GM21423 (cell line): ENCODE measurements at regions not wholly inside any gene's neighbourhood (a gene's known extent, or its start where the extent isn't known, plus 50 kb on each side); places are given as distances from the start of the nearest gene placed in this dataset.

Source experiments
- ATAC-seq: cut with Tn5 transposase; IDR thresholded peaks from one replicate; pipeline ENCODE4 v1.9.1; 2021; ENCODE audit warnings: mild to moderate bottlenecking, moderate library complexity; ENCODE audit not compliant: unreplicated experiment

DNA sequence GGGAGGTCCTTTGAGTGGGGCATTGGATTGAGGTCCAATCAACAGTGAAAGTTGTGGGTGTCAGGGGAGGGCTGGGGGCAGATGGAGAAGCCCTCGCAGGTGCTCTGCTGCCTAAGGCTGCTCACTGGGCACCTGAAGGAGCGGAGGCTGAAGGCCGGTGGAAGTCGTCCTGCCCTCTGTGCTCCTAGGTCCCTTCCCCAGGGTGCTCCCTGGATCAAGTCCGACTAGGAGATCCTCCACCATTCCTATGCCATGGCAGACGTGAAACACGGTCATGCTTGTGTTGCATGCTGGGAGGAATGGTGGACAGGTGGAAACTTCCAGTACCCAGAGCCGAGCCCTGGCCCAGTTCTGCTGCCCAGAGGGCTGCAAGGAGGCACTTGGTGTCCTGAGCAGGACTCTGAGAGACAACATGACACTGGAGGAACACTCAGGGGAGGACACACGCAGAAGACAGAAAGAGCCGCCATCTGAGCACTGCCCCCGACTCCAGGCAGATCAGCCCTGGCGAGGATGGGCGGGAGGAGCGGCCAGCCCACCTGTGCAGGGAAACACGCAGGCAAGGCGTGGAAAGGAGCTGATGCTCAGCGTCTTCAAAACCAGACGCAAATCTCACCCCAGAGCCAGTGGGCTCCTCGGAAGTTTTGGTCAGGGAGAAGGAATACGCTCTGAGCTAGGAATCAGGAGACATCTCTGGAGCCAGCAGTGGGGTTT is 786.8 kb downstream of the BRD1 start:
- no peak for ATAC-seq

DNA sequence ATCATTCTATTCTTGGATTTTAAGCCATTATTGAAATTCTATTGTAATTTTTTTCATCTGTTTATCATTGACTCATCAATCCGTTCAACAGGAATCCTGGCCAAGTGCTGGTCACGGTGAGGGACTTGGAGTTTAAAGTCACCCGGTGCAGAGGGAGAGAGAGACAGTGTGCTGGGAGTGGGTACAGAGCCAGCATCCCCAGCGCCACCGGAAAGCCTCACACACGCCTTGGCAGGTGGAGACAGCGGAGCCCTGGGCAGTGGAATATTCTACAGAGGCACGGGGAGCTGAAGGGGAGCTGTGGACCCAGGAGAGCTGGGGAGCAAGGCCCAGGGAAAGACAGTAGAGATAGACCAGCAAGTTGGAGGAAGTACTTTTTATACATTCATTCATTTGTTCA is 787.6 kb downstream of the BRD1 start:
- no peak for ATAC-seq

DNA sequence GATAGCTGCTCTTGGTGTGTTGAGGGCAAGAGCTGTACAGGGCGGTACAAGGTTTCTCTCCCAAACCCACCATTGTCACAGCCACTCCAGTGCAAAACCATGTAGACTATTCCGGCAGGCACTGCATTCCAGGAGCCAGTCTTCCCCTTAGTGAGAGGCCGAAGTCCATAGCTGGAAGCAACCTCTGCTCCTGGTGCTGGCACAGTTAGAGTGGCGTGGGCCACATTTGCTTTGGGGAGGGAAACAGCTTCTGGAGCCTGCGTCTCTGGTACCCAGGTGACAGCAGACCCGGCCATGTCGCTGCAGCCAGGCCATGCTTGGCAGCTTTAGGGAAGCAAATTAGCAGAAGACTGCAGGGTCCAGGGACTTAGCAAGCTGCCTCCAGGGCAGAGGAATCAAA is 788.0 kb downstream of the BRD1 start:
- no peak for ATAC-seq

- no peak for ATAC-seq
Observed at GRCh38 chr22:49037701-49038245, 789.9 kb downstream of the BRD1 start.

- ATAC-seq: no peak
Observed at GRCh38 chr22:49036513-49036912, 791.2 kb downstream of the BRD1 start.

DNA sequence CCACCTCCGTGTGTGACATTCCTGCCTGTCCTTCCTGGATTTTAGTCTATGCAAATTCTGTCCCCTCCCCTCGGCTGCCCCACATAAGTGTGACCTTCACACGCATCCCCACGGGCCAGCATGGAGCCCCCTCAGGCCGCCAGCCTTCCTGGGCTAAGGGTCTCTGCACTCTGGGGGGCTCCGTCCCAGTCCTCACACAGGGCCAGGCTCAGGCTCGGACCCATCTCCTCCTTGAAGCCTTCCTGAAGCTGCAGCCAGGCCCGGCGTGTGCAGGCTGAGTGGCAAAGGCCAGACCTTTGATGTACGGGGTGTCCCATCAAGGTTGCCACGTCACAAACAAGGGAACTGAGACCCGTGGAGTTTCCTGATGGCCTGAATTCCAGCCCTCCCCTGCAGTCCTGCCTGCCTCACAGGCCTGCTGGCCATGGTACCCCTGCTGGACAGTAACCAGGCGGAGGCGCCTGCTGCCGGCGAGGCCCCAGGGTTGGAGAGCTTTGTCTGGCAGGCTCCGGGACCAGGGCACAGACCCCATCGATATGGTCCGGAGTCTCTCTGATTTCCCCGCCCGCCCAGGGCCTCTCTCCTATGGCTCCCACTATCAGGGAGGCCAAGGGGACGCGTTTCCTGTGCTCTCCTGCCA is 791.7 kb downstream of the BRD1 start:
- no peak for ATAC-seq

DNA sequence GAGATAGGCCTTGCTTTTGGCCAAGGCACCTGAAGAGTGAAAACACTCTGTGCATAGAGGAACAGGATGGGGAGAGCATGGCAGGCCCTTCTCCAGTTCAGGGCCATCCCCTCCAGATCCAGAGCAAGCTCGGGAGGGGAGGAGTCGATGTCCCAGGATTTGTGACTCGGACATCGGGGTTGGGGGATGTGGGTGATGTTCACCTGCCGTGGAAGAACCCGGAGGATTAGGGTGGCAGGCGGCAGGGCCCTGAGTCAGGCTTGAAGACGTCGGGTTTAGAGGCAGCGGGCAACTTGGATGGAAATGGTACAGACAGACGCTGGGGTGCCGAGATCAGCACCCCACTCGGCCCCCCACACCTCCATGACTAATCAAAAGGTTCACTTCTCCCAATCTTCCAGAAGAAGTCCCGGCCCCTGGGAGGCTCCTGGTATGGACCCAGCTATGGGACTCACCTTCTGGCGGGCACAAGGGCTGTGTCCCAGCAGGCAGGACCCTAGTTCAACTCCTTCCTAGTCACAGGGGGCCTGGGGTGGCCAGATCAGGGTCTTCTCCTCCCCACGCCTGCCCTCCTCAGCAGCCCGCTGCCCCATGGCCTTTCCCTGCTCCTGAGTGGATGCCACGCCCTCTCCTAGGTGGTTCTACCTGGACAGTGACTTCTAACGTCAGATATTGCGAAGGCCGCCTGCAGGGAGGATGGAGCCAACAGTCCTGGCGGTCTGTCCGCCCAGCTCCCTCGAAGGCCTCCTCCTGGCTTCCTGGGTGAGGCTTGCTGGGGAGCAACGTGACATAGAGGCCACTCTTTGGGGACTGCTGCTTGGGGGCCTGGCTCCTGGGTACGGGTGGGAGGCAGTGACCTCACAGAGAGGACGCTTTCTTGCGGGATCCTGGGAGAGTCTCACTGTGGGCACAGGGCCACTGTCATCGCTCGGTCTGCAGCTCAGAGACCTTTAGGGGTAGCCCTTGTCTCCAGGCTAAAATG is 792.5 kb downstream of the BRD1 start:
- ATAC-seq: no peak

DNA sequence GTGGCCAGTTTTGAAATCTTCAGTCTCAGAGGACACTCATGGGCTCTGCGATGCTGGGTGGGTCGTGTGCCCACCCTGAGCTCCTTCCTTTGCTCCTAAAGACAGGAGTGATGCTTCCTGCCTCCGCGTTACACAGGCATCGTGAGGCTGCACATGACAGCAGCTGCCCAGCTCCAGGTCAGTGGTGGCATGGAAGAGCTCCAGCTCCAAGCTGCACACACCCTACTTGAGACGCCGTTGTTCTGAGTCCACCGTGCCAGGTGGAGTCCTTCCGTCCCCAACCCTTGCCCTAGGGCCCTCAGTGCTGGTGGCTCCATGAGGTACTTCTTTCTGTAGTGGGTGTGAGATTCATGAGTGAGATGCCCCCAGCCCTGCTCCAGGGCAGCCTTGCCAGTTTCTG is 794.1 kb downstream of the BRD1 start:
- no peak for ATAC-seq

- ATAC-seq: no peak
Observed at GRCh38 chr22:49032821-49033220, 794.9 kb downstream of the BRD1 start.

DNA sequence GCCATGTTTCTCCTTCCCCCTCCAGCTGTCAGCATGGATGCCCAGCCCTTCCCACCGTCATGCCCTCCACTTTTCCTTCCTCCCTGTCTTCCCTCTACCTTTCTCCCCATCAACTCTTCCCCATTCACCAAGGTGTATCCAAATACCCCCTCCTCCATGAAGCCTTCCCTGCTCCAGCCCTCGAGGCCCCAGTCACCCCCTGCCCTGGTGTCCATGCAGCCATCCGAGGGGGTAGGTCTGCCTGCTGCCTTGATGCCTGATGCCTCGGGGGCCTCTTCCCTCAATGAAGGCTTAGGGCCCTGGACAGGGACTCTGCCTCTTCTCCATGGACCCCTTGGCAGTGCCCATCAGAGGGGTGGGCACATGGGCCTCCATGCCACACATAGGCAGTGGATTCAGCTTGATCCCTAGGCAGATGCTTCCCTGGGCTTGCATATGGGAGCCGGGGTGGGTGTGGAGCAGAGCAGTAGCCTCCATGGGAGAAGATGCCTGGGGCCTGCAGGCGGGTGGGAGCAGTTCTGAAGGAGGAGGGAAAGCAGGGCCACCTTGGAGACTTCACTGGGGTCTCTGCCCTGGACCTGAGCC is 795.8 kb downstream of the BRD1 start:
- no peak for ATAC-seq

GRCh38 chr22:49028111-49028510 is 799.6 kb downstream of the BRD1 start:
- no peak for ATAC-seq

- no peak for ATAC-seq
Observed at GRCh38 chr22:49027368-49027670, 800.4 kb downstream of the BRD1 start.

GRCh38 chr22:49026494-49027367 is 800.9 kb downstream of the BRD1 start:
- no peak for ATAC-seq

- no peak for ATAC-seq
Observed at GRCh38 chr22:49025791-49026493, 801.7 kb downstream of the BRD1 start.

- no peak for ATAC-seq
Observed at GRCh38 chr22:49024775-49025440, 802.8 kb downstream of the BRD1 start.

DNA sequence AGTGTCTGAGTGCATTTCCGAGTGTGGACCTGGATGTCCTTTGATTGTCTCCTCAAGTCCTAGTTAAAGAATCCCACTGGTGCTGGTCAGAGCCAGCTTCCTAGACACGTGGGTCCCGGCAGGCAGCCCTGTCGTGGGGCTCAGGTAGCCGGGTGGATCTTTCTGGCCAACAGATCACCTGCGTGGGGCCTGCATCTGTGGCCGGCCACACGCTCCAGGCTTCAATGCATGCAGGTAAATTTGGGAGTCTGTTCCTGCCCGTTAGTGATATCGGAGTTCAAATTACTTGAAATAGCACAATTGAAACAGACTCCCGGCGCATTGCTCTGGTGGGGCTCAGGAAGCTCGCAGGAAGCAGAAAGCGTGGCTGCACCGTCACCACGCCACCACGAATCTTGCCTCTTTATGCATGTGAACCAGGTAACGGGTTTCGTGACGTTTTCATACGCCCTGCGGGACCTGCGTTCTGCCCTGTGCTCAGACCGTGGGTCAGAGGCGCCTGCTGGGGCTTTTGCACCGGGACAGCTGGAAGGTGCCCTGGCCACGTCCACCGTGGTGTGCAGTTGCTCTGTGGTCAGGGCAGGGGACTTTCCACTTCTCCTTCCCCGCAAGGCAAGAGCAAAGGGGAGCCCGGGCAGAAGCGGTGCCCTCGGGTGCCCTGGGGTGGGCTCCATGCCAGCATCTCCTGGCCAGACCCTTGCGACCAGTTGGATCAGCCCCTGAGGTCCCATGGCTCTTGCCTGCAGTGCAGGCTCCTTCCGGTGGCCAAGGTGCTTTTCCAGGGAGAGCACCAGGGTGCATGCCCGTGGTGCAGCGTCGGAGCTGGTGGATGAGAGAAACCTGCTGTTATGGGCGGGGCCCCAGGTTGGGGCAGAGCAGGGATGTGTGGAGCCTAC is 803.5 kb downstream of the BRD1 start:
- ATAC-seq: no peak

DNA sequence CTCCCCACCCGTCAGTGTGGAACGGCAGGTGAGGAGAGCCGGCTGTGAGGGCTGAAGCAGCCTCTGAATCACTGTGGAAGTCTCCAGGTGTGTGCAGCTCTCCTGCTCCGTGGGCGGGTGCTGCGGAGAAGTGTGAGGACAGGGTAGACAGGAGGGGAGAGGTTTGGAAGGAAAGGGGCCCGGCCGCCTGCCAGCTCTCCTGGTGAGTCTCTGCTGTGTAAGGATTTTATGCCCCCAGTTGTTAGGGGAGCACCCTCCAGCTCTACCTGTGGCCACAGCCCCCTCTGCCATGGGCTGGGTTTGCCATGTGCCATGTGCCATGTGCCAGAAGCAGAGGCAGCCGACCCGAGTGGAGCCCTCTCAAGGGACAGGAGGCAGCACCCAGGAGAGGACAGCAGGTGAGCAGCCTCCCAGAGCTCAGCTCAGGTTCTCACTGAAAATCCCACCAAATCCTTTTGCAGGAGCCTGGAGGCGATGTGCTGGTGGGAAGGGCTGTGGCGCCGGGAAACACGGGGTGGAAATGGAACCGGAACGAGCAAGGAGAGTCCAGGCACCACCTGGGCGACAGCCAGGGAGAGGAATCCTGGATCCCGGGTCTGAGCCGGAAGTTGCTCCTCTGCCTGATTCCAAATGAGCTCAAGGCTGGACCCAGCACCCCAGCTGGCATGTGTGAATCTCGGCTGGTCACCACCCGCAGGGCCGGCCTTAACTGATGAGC is 804.4 kb downstream of the BRD1 start:
- ATAC-seq: no peak
